Middle frontal gyrus (tissue), 1 donor: ENCODE measurements at regions not wholly inside any gene's neighbourhood (a gene's known extent, or its start where the extent isn't known, plus 50 kb on each side); places are given as distances from the start of the nearest gene placed in this dataset.

Experiments
- DNase-seq: peaks from one replicate; pipeline ENCODE4 v3.0.0-alpha.2; 2015; ENCODE audit warnings: low spot score; ENCODE audit errors: extremely low spot score

GRCh38 chr2:19300961-19301360, 57.5 kb downstream of the OSR1 start:
- no peak for DNase-seq

DNA sequence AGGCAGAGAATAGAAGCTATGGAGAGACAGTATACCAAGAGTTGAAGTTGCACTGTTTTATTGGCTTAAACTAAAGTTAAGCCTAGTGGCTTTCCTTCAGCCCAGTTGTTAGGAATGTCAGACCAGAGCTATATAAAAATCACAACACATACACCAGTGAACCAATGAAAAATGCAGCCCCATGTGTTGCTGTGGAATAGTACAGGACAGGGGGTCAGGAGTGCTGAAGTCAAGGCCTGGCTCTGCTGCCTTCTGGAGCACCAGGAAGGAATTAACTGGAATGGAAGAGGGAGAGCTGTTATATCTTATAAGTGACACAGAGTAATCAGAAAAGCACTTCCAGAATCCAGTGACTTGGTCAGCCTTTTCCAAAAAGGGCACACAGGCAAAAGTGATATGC, 58.9 kb downstream of the OSR1 start:
- no peak for DNase-seq

DNA sequence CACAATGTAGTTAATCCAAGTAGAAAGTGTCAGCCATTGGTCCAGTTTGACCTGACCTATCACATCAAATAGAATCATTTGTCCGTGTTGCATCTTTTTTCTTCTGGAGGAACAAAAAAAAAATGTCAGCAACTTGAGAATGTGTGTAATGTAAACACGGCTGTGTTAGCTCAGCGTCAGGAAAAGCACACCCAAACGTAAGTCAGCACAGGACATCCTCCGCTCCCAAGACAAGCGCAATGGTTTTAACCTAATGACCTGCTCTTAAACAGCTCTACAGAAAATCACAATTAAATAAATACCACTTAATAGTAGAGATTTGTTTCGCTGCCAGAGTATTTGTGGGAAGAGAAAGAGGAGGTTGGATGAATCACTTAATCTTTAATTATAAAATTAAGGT, 59.4 kb downstream of the OSR1 start:
- no peak for DNase-seq

- no peak for DNase-seq
Measured at GRCh38 chr2:19297716-19298115, 60.7 kb downstream of the OSR1 start.

DNA sequence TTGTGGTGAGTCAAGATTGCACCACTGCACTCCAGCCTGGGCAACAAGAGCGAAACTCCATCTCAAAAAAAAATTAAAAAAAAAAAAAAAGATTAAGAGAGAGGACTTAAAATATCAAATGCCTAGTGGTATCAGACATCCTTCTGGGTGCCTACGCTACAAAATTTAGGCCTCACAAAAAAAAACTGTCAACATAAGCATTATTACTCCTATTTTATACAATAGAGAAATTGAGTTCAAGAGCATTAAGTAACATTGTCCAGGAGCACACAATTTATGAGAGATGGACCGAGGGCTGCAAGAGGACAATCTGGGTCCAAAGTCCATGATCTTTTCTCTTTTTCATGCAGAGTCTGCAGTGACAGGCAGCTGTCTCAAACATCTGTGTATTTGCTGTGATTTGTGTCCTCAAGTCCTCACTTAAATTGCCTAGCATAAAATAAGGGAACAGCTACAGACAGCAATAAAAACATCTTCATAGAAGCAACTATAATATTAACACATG, 62.4 kb downstream of the OSR1 start:
- no peak for DNase-seq

DNA sequence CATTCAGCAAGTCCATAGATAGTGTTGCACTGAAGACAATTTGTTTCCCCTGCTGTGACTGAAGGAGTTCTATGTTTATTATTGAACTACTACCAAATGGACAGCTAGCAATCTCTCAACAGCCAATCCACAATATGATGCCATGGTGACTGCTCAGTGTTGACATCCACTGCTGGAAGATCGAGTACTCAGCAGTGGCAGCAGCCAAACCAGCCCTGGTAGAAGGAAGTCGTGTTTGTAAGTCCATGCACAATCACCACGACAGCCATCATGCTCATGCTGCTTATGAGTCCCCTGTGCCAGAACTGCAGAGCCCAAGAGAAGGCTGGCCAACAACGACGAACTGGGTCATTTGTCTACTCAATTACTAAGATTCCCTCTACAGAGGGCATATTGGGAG, 66.4 kb downstream of the OSR1 start:
- DNase-seq: no peak

GRCh38 chr2:19288291-19288690, 70.1 kb downstream of the OSR1 start:
- DNase-seq: no peak

GRCh38 chr2:19287324-19287723, 71.1 kb downstream of the OSR1 start:
- no peak for DNase-seq

DNA sequence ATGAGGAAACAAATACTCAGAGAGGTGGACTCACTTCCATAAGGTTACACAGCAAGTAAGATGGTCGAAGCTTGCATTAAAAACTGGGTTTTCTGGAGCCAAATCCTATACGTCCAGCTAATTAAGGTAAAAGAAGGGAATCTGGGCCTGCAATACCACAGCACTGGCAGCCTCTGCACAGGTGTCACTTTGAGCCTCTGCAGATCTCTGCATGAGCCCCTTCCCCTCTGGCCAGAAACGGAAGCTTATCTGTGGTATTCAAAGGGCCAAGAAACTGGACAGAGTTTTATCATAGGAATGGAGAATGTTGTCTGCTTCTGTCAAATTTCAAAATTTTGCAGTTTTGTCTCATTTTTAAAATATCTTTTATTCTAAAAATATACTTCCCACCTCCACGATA, 76.1 kb downstream of the OSR1 start:
- DNase-seq: no peak

GRCh38 chr2:19274439-19274838, 84.0 kb downstream of the OSR1 start:
- DNase-seq: no peak

GRCh38 chr2:19272941-19273470, 85.4 kb downstream of the OSR1 start:
- DNase-seq: no peak

- no peak for DNase-seq
Measured at GRCh38 chr2:19272039-19272438, 86.4 kb downstream of the OSR1 start.

DNA sequence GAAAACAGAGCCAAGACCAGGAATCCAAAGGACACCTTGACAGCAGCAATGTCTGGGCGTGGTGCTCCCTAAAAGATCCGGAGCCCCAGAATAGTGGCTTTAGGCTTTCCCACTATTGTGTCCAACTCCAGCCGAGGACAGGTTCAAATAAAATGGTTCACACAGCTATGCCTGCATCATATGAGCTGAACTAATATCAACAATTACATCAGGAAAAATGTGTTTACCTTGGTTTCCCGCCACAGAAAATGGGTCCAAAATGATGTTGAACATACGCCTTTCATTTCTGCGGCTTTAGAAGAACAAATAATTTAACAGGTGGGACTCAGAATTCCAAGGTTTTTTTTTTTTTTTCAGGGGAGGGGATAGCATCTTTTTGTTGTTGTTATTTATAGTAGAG, 93.6 kb downstream of the OSR1 start:
- no peak for DNase-seq

- DNase-seq: no peak
Measured at GRCh38 chr2:19262150-19262549, 96.3 kb downstream of the OSR1 start.

GRCh38 chr2:19261061-19261460, 97.4 kb downstream of the OSR1 start:
- no peak for DNase-seq

DNA sequence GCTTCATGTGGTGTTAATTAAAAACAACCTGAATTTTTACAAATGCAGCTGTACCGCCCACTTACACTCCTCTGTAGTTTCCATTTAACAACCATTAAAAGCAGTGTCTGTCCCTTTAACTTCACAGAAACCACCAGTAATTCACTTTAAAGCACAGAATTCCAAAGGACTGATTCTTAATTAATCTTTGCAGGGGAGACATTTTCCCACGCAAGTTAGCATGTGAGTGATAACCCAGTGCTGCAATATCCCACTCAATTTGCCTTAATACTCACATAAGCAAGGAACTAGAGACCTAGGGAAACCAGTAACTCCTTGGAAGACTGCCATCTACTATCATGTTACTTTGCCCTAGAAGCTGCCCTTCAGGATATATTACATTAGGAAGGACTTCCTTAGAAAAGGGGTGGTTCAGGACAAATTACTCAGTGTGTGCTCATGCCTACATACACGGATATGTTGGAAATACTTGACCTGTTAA, 102.3 kb downstream of the OSR1 start:
- DNase-seq: no peak

GRCh38 chr2:19255481-19255880, 102.9 kb downstream of the OSR1 start:
- DNase-seq: no peak

DNA sequence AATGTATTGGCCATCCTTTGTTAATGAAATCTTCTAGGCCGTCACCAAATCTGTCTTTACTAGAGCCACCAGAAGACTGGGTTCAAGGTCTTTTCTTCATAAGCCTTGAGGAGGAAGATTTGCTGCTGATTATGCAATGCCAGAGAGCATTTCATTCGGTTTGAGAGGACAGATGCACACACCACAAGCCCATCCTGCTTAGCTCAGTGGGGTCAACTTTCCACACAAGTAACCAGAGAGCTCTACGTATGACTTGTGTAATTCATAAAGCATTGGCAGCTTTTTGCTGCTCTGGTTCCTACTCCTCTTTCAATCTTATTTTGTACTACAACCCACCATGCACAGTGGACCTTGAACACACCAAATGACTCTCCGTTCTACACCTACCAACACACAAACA, 106.9 kb downstream of the OSR1 start:
- DNase-seq: no peak

DNA sequence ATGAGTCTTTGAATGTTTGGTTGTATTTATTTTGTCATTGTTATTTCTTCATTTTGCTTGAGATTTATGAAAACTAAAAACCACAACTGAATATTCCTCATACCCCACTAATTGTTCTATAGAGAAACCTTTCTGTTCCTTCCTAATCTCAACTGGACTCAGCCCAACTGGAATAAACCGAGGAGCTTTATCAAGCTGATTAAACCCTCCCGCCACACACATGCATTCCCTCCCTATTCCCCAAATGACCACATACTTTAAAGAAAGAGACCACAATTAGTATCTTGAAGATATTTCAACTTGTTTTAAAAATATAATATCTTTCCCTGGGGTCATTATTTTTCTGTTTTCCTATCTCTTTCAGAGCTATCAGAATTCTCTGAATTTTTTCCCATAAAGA, 107.5 kb downstream of the OSR1 start:
- no peak for DNase-seq

DNA sequence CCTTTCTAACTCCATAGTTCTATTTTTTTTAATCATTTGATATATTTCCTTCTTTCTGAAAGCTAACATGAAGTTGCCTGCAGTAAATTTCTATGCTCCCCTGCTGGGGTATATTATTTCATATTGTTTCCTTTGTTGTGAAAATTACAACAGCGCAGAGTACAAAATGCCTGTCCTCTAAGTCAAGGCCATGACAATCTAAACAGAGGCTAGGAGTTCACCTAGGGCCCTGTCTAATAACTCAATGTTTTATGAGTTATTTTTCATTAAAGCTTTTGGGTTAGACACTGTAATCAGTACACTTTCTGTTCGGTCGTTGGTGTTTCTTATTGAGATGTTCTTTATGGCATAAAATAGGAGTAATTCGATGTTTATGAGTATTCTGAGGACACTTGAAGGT, 111.2 kb downstream of the OSR1 start:
- no peak for DNase-seq

DNA sequence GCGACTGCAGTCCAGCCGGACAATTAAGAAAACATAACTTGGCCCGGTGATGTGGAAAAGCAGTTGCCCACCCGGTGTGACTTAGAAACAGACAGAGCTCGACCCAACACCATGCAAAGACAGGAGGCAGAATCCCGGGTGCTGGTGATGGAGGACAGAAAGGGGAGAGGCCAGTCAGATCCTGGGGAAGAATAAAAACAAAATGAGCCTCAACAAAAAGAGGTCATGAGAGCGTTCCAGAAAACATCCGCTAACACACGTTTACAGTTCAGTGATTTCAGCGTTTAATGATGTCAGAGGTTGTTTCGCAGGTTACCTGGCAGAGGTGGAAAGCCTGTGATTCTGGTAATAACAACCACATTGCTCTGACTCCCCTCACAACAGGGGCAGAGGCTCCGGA, 111.9 kb downstream of the OSR1 start:
- DNase-seq: no peak

GRCh38 chr2:19244460-19245363, 113.7 kb downstream of the OSR1 start:
- DNase-seq: no peak
